H1 (cell line): ENCODE measurements at regions not wholly inside any gene's neighbourhood (a gene's known extent, or its start where the extent isn't known, plus 50 kb on each side); places are given as distances from the start of the nearest gene placed in this dataset.

ENCODE experiments used
- CEBPB ChIP-seq: IDR thresholded peaks from 2 replicates; pipeline ENCODE4 v1.6.1; 2012; ENCODE audit warnings: low read depth, low read length
- CTCF ChIP-seq, 3 experiments: IDR thresholded peaks; 1 replicate in 2 of 3; 2 replicates in 1 of 3; pipeline versions ENCODE4 v1.5.1 to v1.6.1; 2011; ENCODE audit warnings: low read length in 3 of 3, mild to moderate bottlenecking in 3 of 3, inconsistent platforms in 2 of 3, low read depth in 1 of 3, moderate library complexity in 1 of 3; ENCODE audit not compliant: insufficient read depth in 1 of 3; ENCODE audit errors: control extremely low read depth in 1 of 3
- EZH2 ChIP-seq: fragments of 200-600 bp; sonication (generic); IDR thresholded peaks from 2 replicates; pipeline ENCODE4 v1.7.1; 2012; ENCODE audit warnings: low read depth, mild to moderate bottlenecking, moderate library complexity, low read length, inconsistent platforms; ENCODE audit not compliant: severe bottlenecking
- HDAC2 ChIP-seq, 2 experiments: fragments of 300-600 bp in 1 of 2; sonication (generic) in 1 of 2; IDR thresholded peaks; 2 replicates each; pipeline ENCODE4 v1.6.1; 2011 to 2012; ENCODE audit warnings: low read depth in 2 of 2, low read length in 2 of 2, mild to moderate bottlenecking in 2 of 2, moderate library complexity in 2 of 2, borderline replicate concordance in 1 of 2, inconsistent platforms in 1 of 2
- HDAC6 ChIP-seq: IDR thresholded peaks from one replicate; pipeline ENCODE4 v1.7.1; 2012; ENCODE audit warnings: low read depth, mild to moderate bottlenecking, inconsistent platforms, low read length, moderate library complexity
- RAD21 ChIP-seq, 2 experiments: IDR thresholded peaks in 1 of 2; conservative IDR thresholded peaks in 1 of 2; 2 replicates each; pipeline ENCODE4 v1.6.1; 2011; ENCODE audit warnings: low read depth in 2 of 2, low read length in 2 of 2, improper control_type of control experiment in 1 of 2, inconsistent platforms in 1 of 2, mild to moderate bottlenecking in 1 of 2, moderate library complexity in 1 of 2
- RBBP5 ChIP-seq: IDR thresholded peaks from 2 replicates; pipeline ENCODE4 v1.7.1; 2012; ENCODE audit warnings: low read depth, mild to moderate bottlenecking, inconsistent platforms, low read length, moderate library complexity, borderline replicate concordance
- SUZ12 ChIP-seq: fragments of 200-600 bp; sonication (generic); IDR thresholded peaks from 2 replicates; pipeline ENCODE4 v1.6.1; 2012; ENCODE audit warnings: mild to moderate bottlenecking, inconsistent platforms, low read length, moderate library complexity, mixed read lengths
- TCF12 ChIP-seq: IDR thresholded peaks from 2 replicates; pipeline ENCODE4 v1.6.1; 2011; ENCODE audit warnings: low read depth, mild to moderate bottlenecking, low read length

GRCh38 chr10:78321500-78321899 lies 287.8 kb downstream of the RPS24 start:
- TF ChIP-seq RBBP5 (no peak), CTCF (IDR thresholded peaks at IDR 0.05; ENCODE audit: control extremely low read depth in 1 of 3, insufficient read depth in 1 of 3, low read depth in 1 of 3, low read length in 3 of 3) (no peak), CEBPB (no peak), RAD21 (IDR thresholded peaks at IDR 0.05 in 1 of 2, conservative IDR thresholded peaks at IDR 0.05 in 1 of 2; ENCODE audit: low read depth in 2 of 2, low read length in 2 of 2) (no peak), EZH2 (no peak), SUZ12 (no peak), HDAC6 (no peak), TCF12 (no peak), HDAC2 (IDR thresholded peaks at IDR 0.05; ENCODE audit: borderline replicate concordance in 1 of 2, low read depth in 2 of 2, low read length in 2 of 2) (no peak)
